Gastrocnemius medialis (tissue), 4 donors: ENCODE measurements at regions not wholly inside any gene's neighbourhood (a gene's known extent, or its start where the extent isn't known, plus 50 kb on each side); places are given as distances from the start of the nearest gene placed in this dataset.

Experiments
- POLR2A ChIP-seq, 2 donors: fragments of 450-650 bp; IDR thresholded peaks; one replicate each; pipeline ENCODE4 v1.6.1; 2017; ENCODE audit warnings: antibody characterized with exemption in 2 of 2, mild to moderate bottlenecking in 2 of 2, moderate library complexity in 2 of 2
- TF ChIP-seq, protein P1 (sequence below), 5 experiments: fragments of 450-650 bp in 3 of 5; fragments of 200-600 bp in 2 of 5; sonication (generic) in 2 of 5; IDR thresholded peaks in 4 of 5; conservative IDR thresholded peaks in 1 of 5; 1 replicate in 4 of 5; 2 replicates in 1 of 5; pipeline ENCODE4 v1.5.1; 2016 to 2019; ENCODE audit warnings: antibody characterized with exemption in 5 of 5, mild to moderate bottlenecking in 3 of 5, moderate library complexity in 3 of 5

- no peak for TF ChIP-seq POLR2A (IDR thresholded peaks at IDR 0.05)
- TF ChIP-seq, protein P1, sequence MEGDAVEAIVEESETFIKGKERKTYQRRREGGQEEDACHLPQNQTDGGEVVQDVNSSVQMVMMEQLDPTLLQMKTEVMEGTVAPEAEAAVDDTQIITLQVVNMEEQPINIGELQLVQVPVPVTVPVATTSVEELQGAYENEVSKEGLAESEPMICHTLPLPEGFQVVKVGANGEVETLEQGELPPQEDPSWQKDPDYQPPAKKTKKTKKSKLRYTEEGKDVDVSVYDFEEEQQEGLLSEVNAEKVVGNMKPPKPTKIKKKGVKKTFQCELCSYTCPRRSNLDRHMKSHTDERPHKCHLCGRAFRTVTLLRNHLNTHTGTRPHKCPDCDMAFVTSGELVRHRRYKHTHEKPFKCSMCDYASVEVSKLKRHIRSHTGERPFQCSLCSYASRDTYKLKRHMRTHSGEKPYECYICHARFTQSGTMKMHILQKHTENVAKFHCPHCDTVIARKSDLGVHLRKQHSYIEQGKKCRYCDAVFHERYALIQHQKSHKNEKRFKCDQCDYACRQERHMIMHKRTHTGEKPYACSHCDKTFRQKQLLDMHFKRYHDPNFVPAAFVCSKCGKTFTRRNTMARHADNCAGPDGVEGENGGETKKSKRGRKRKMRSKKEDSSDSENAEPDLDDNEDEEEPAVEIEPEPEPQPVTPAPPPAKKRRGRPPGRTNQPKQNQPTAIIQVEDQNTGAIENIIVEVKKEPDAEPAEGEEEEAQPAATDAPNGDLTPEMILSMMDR (IDR thresholded peaks at IDR 0.05 in 4 of 5, conservative IDR thresholded peaks at IDR 0.05 in 1 of 5) = no peak
These were observed 495.3 kb upstream of the ARPP21 start for GRCh38 chr3:35144011-35144410.
